ENCODE measurements at regions not wholly inside any gene's neighbourhood (a gene's known extent, or its start where the extent isn't known, plus 50 kb on each side); places are given as distances from the start of the nearest gene placed in this dataset.

DNA sequence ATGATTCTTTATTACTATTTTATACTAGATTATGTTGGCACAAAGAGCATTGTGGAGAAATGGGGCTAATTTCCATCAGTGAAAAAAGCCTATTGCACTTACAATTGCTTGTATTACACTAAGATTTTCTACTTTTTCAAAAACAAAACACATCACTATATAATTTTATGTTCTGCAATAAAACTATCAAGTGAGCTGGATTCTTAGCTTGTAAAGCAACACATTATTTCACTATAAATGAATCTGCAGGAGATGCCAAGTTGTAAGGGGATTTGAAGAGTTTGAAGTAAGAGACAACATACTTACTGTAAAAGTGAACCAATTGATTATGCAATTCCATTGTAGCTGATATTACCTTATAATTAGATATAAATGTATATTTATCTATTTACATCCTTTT, 333.3 kb upstream of the SEMA3D start:
- no peak for TF ChIP-seq ZNF274 (IDR thresholded peaks at IDR 0.05; ENCODE audit: low read depth, low read length)
- no peak for TF ChIP-seq YY1 (IDR thresholded peaks at IDR 0.05; ENCODE audit: insufficient read depth, insufficient read length)
- TF ChIP-seq SUZ12 (IDR thresholded peaks at IDR 0.05; ENCODE audit: extremely low read depth, insufficient read depth, insufficient read length): no peak
